HL-60 (cell line): ENCODE measurements at regions not wholly inside any gene's neighbourhood (a gene's known extent, or its start where the extent isn't known, plus 50 kb on each side); places are given as distances from the start of the nearest gene placed in this dataset.

Source experiments
- DNase-seq, 2 experiments: peaks; one replicate each; pipeline ENCODE4 v3.0.0-alpha.2; 2010 to 2020; ENCODE audit warnings: low read depth in 1 of 2, low spot score in 1 of 2
- H3K27ac ChIP-seq: fragments of 250-450 bp; sonication (Bioruptor Pico); replicated peaks from 2 replicates; pipeline ENCODE4 v1.5.1; 2020; ENCODE audit warnings: mild to moderate bottlenecking, moderate library complexity
- H3K27me3 ChIP-seq: fragments of 250-450 bp; sonication (Bioruptor Pico); 2 replicates; pipeline ENCODE4 v1.5.1; 2021; ENCODE audit warnings: mild to moderate bottlenecking, moderate library complexity; ENCODE audit not compliant: insufficient read depth, poor library complexity, severe bottlenecking
- H3K4me3 ChIP-seq: replicated peaks from 2 replicates; pipeline ENCODE4 v1.5.1; 2011; ENCODE audit warnings: mild to moderate bottlenecking, control low read depth, low read length; ENCODE audit not compliant: insufficient read depth
- GABPA ChIP-seq: IDR thresholded peaks from 2 replicates; pipeline ENCODE4 v1.6.1; 2012; ENCODE audit warnings: low read depth
- POLR2AphosphoS5 ChIP-seq: IDR thresholded peaks from 2 replicates; pipeline ENCODE4 v1.6.1; 2012; ENCODE audit warnings: low read depth
- SPI1 ChIP-seq: IDR thresholded peaks from 2 replicates; pipeline ENCODE4 v1.6.1; 2012; ENCODE audit warnings: low read depth, mild to moderate bottlenecking, borderline replicate concordance
- TF ChIP-seq, protein P1 (sequence below): IDR thresholded peaks from 2 replicates; pipeline ENCODE4 v1.6.1; 2012; ENCODE audit warnings: low read depth; ENCODE audit not compliant: insufficient replicate concordance
- TF ChIP-seq, protein P2 (sequence below): IDR thresholded peaks from one replicate; pipeline ENCODE4 v1.5.1; 2011; ENCODE audit warnings: low read length, control low read depth, inconsistent platforms; ENCODE audit not compliant: insufficient read depth

GRCh38 chr21:28374881-28375280, 617.8 kb downstream of the LTN1 start:
- Histone ChIP-seq H3K4me3 (no peak overlapping the region), H3K27ac (no peak overlapping the region), H3K27me3 (no peaks in the 10 kb centered on the region)
- DNase-seq = no peak
- TF ChIP-seq, protein P1, sequence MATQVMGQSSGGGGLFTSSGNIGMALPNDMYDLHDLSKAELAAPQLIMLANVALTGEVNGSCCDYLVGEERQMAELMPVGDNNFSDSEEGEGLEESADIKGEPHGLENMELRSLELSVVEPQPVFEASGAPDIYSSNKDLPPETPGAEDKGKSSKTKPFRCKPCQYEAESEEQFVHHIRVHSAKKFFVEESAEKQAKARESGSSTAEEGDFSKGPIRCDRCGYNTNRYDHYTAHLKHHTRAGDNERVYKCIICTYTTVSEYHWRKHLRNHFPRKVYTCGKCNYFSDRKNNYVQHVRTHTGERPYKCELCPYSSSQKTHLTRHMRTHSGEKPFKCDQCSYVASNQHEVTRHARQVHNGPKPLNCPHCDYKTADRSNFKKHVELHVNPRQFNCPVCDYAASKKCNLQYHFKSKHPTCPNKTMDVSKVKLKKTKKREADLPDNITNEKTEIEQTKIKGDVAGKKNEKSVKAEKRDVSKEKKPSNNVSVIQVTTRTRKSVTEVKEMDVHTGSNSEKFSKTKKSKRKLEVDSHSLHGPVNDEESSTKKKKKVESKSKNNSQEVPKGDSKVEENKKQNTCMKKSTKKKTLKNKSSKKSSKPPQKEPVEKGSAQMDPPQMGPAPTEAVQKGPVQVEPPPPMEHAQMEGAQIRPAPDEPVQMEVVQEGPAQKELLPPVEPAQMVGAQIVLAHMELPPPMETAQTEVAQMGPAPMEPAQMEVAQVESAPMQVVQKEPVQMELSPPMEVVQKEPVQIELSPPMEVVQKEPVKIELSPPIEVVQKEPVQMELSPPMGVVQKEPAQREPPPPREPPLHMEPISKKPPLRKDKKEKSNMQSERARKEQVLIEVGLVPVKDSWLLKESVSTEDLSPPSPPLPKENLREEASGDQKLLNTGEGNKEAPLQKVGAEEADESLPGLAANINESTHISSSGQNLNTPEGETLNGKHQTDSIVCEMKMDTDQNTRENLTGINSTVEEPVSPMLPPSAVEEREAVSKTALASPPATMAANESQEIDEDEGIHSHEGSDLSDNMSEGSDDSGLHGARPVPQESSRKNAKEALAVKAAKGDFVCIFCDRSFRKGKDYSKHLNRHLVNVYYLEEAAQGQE = no peak
- TF ChIP-seq POLR2AphosphoS5 (no peak), SPI1 (no peak), GABPA (no peak)
- TF ChIP-seq, protein P2, sequence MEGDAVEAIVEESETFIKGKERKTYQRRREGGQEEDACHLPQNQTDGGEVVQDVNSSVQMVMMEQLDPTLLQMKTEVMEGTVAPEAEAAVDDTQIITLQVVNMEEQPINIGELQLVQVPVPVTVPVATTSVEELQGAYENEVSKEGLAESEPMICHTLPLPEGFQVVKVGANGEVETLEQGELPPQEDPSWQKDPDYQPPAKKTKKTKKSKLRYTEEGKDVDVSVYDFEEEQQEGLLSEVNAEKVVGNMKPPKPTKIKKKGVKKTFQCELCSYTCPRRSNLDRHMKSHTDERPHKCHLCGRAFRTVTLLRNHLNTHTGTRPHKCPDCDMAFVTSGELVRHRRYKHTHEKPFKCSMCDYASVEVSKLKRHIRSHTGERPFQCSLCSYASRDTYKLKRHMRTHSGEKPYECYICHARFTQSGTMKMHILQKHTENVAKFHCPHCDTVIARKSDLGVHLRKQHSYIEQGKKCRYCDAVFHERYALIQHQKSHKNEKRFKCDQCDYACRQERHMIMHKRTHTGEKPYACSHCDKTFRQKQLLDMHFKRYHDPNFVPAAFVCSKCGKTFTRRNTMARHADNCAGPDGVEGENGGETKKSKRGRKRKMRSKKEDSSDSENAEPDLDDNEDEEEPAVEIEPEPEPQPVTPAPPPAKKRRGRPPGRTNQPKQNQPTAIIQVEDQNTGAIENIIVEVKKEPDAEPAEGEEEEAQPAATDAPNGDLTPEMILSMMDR = no peak

DNA sequence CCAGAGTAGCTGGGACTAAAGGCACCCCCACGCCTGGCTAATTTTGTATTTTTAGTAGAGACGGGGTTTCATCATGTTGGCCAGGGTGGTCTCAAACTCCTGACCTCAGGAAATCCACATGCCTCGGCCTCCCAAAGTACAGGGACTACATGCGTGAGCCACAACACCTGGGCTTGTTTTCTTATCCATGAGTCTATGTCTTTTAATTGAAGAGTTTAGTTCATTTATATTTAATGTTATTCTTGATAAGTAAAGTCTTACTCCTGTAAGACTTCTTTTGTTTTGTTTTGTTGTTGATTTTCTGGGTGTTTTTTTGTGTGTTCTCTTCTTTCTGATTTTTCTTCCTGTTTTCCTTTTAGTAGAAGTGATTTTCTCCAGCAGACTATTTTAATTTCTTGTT, 621.0 kb downstream of the LTN1 start:
- TF ChIP-seq, protein P1 = no peak
- TF ChIP-seq, protein P2 = no peak
- no peak for TF ChIP-seq GABPA
- TF ChIP-seq POLR2AphosphoS5 = no peak
- TF ChIP-seq SPI1 = no peak
- no peaks in the 10 kb centered on the region for H3K27me3 ChIP-seq

DNA sequence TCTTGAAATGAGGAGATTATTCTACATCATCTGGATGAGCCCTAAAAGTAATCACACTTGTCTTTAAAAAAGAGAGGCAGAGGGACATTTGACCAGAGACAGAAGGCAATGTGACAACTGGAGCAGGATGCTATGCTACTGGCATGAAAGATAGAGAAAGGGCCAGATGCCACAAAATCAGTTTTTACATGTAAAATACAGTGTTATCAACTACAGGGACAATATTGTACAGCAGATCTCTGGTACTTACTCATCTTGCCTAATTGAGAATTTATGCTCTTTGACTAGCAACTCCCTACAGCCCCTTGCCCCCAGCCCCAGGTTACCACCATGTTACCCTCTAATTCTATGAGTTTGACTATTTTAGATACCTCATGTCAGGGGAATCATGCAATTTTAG, 633.4 kb downstream of the LTN1 start:
- Histone ChIP-seq H3K4me3 (no peak overlapping the region), H3K27ac (no peak overlapping the region), H3K27me3 (no peaks in the 10 kb centered on the region)
- DNase-seq = no peak
- TF ChIP-seq, protein P2 = no peak
- TF ChIP-seq SPI1 = no peak

More for the DNA sequence above, 621.0 kb downstream of the LTN1 start:
- no peak for DNase-seq
- H3K27ac ChIP-seq = no peak overlapping the region
- no peak overlapping the region for H3K4me3 ChIP-seq

DNA sequence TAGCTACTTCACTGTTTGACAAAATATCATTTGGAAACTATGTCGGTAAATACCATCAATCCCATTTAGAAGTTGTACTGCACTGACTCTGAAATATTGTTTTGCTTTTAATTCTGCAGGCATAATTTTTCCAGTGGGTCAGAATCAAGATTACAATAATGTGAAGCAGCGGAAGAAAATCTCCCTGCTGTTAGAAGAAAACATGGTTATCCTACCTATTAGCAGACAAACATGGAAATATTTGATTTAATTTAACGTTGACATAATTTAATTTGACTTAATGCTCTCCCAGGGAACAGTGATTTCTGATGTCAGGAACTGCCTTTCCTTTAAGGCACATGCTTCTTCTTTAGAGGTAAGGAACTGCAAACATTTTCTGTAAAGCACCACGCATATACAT, 634.0 kb downstream of the LTN1 start:
- TF ChIP-seq, protein P2 = no peak
- TF ChIP-seq POLR2AphosphoS5 (no peak), SPI1 (no peak), GABPA (no peak)
- TF ChIP-seq, protein P1 = no peak
- Histone ChIP-seq H3K4me3 (no peak overlapping the region), H3K27ac (no peak overlapping the region), H3K27me3 (no peaks in the 10 kb centered on the region)
- no peak for DNase-seq
